K562 (cell line): ENCODE measurements at regions not wholly inside any gene's neighbourhood (a gene's known extent, or its start where the extent isn't known, plus 50 kb on each side); places are given as distances from the start of the nearest gene placed in this dataset.

Experiments used
- ATAC-seq: fragments of 200-7000 bp; cut with Tn5 transposase; 3 replicates; pipeline ENCODE4 v1.9.1; 2020; ENCODE audit warnings: moderate library complexity
- BruUV-seq: library from RNA; stranded (reverse); fragments of 400-500 nt; replicated peaks from 2 replicates; lab custom pipeline; 2021; lab: Mats Ljungman, UMichigan
- CTCF ChIA-PET: fragments of 300-600 bp; formaldehyde crosslinking; extraction: SDS; loops from one replicate; lab custom pipeline; 2021; ENCODE audit warnings: low intra/inter-chr PET ratio; lab: Yijun Ruan, JAX
- POLR2A ChIA-PET: fragments of 300-600, 350-650 bp; sonication (Branson Sonifier 250); formaldehyde crosslinking; extraction: SDS; loops from one replicate; lab custom pipeline; 2021; ENCODE audit warnings: antibody characterized with exemption, inconsistent platforms; lab: Yijun Ruan, JAX
- DNase-seq, 4 experiments: peaks; one replicate each; pipeline versions ENCODE4 v3.0.0 to v3.0.0-alpha.2; 2011 to 2018; ENCODE audit warnings: low spot score in 3 of 4, mixed read lengths in 3 of 4; ENCODE audit errors: extremely low read depth in 1 of 4
- FAIRE-seq: peaks from 2 replicates; lab custom pipeline; 2011; peaks lifted over from hg19 to GRCh38; lab: Jason Lieb, UNC
- H2AFZ ChIP-seq: 2 replicates; pipeline ENCODE4 v1.6.0; 2011; ENCODE audit warnings: low read depth, low read length, control low read depth, inconsistent platforms
- H3K27ac ChIP-seq: fragments of 200-600 bp; 3 replicates; pipeline ENCODE4 v1.8.0; 2011; ENCODE audit warnings: low read depth, mild to moderate bottlenecking, control low read depth, inconsistent platforms, low read length, moderate library complexity, mixed read lengths; ENCODE audit errors: extremely low read depth
- H3K27me3 ChIP-seq, 2 experiments: fragments of 300-600 bp in 1 of 2; 2 replicates in 1 of 2; 3 replicates in 1 of 2; pipeline versions ENCODE4 v1.6.0 to v1.8.0; 2011; ENCODE audit warnings: inconsistent platforms in 2 of 2, low read length in 2 of 2, mild to moderate bottlenecking in 1 of 2, mixed read lengths in 1 of 2, moderate library complexity in 1 of 2; ENCODE audit not compliant: control insufficient read depth in 2 of 2, insufficient read depth in 2 of 2
- H3K36me3 ChIP-seq: fragments of 300-600 bp; 3 replicates; pipeline ENCODE4 v1.8.0; 2011; ENCODE audit warnings: mild to moderate bottlenecking, low read length, inconsistent platforms; ENCODE audit not compliant: control insufficient read depth, insufficient read depth
- H3K4me1 ChIP-seq, 2 experiments: fragments of 200-600 bp in 1 of 2; replicated peaks in 1 of 2; 2 replicates in 1 of 2; 3 replicates in 1 of 2; pipeline versions ENCODE4 v1.5.1 to v1.8.0; 2011; ENCODE audit warnings: inconsistent platforms in 2 of 2, low read length in 2 of 2, mild to moderate bottlenecking in 1 of 2, mixed read lengths in 1 of 2, moderate library complexity in 1 of 2; ENCODE audit not compliant: control insufficient read depth in 2 of 2, insufficient read depth in 2 of 2
- H3K4me2 ChIP-seq: 2 replicates; pipeline ENCODE4 v1.6.1; 2011; ENCODE audit warnings: low read length, control low read depth, inconsistent platforms, mixed read lengths; ENCODE audit not compliant: insufficient read depth
- H3K4me3 ChIP-seq: fragments of 200-600 bp; sonication (generic), shearing (Covaris generic); 2 replicates; pipeline ENCODE4 v1.5.1; 2016; ENCODE audit warnings: control low read depth, inconsistent platforms
- H3K79me2 ChIP-seq: fragments of 200-600 bp; 3 replicates; pipeline ENCODE4 v1.8.0; 2011; ENCODE audit warnings: low read length, inconsistent platforms; ENCODE audit not compliant: control insufficient read depth, insufficient read depth
- H3K9ac ChIP-seq, 2 experiments: 2 replicates each; pipeline versions ENCODE4 v1.6.0 to v1.6.1; 2011; ENCODE audit warnings: low read depth in 2 of 2, low read length in 2 of 2, control low read depth in 1 of 2, inconsistent platforms in 1 of 2, mild to moderate bottlenecking in 1 of 2, mixed read lengths in 1 of 2; ENCODE audit not compliant: insufficient read depth in 1 of 2
- H3K9me1 ChIP-seq: one replicate; pipeline ENCODE4 v1.6.0; 2011; ENCODE audit warnings: inconsistent platforms, mild to moderate bottlenecking, low read length, moderate library complexity; ENCODE audit not compliant: control insufficient read depth, insufficient read depth
- H3K9me3 ChIP-seq: replicated peaks from 2 replicates; pipeline ENCODE4 v1.5.1; 2011; ENCODE audit warnings: low read depth, low read length, inconsistent platforms; ENCODE audit not compliant: control insufficient read depth, insufficient read depth
- H4K20me1 ChIP-seq: replicated peaks from 2 replicates; pipeline ENCODE4 v1.6.1; 2011; ENCODE audit warnings: low read length, inconsistent platforms, mixed read lengths; ENCODE audit not compliant: control insufficient read depth, insufficient read depth
- CCAR2 ChIP-seq: fragments of 200-400 bp; formaldehyde crosslinking; IDR thresholded peaks from 2 replicates; pipeline ENCODE4 v1.6.1; 2017; ENCODE audit warnings: mild to moderate bottlenecking, low read depth, low read length
- DDX20 ChIP-seq: fragments of 450-650 bp; IDR thresholded peaks from 2 replicates; pipeline ENCODE4 v1.6.1; 2016; ENCODE audit warnings: missing genetic modification characterization, low read depth, mild to moderate bottlenecking, missing compliant biosample characterization, moderate library complexity
- NFYB ChIP-seq: IDR thresholded peaks from 2 replicates; pipeline ENCODE4 v1.6.1; 2011; ENCODE audit warnings: mild to moderate bottlenecking, moderate library complexity; ENCODE audit not compliant: insufficient read length; ENCODE audit errors: extremely low read depth
- NR2C2 ChIP-seq, 2 experiments: fragments of 200-800 bp in 1 of 2; sonication (Bioruptor generic) in 1 of 2; sonication (generic) in 1 of 2; formaldehyde crosslinking in 1 of 2; IDR thresholded peaks; 2 replicates each; pipeline versions ENCODE4 v1.6.1 to v1.8.0; 2016 to 2022; ENCODE audit warnings: mild to moderate bottlenecking in 1 of 2, missing compliant biosample characterization in 1 of 2, missing genetic modification characterization in 1 of 2, missing genetic modification reagents in 1 of 2
- NRF1 ChIP-seq, 2 experiments: fragments of 450-650 bp; IDR thresholded peaks in 1 of 2; conservative IDR thresholded peaks in 1 of 2; 2 replicates each; pipeline ENCODE4 v1.6.1; 2014; ENCODE audit warnings: mild to moderate bottlenecking in 2 of 2
- RBM17 ChIP-seq: fragments of 200-400 bp; formaldehyde crosslinking; IDR thresholded peaks from 2 replicates; pipeline ENCODE4 v1.6.1; 2017; ENCODE audit warnings: low read depth, mild to moderate bottlenecking, low read length, borderline replicate concordance
- SIX5 ChIP-seq, 2 experiments: IDR thresholded peaks; 2 replicates each; pipeline ENCODE4 v1.6.1; 2011; ENCODE audit warnings: low read length in 2 of 2, borderline replicate concordance in 1 of 2, low read depth in 1 of 2, mild to moderate bottlenecking in 1 of 2, moderate library complexity in 1 of 2; ENCODE audit not compliant: insufficient read depth in 1 of 2
- ZBTB8A ChIP-seq: fragments of 450-650 bp; IDR thresholded peaks from 2 replicates; pipeline ENCODE4 v1.6.1; 2018; ENCODE audit warnings: mild to moderate bottlenecking, moderate library complexity; ENCODE audit not compliant: partially characterized antibody
- ZFP36 ChIP-seq: fragments of 150-350 bp; IDR thresholded peaks from 2 replicates; pipeline ENCODE4 v1.6.1; 2018; ENCODE audit warnings: low read length, low read depth; ENCODE audit not compliant: partially characterized antibody
- WGBS: fragments of 100-300 bp; shearing (Covaris generic); methylation state at CpG from one replicate; pipeline ENCODE4 v1.1.6; 2016; ENCODE audit warnings: low coverage, mixed read lengths; ENCODE audit not compliant: insufficient coverage; ENCODE audit errors: missing lambda C conversion rate; 5-methylcytosine and 5-hydroxymethylcytosine counted together
- in situ Hi-C: fragments of 300-500 bp; cut with MboI; formaldehyde crosslinking; loops from 4 replicates; pipeline ENCODE4 v1.15.0; 2018; ENCODE audit warnings: inconsistent platforms, mixed read lengths
- intact Hi-C: fragments of 100-400 bp; cut with micrococcal nuclease; formaldehyde crosslinking; loops from 2 replicates; pipeline ENCODE4 v1.14.2; 2022
- TF ChIP-seq, protein P1 (sequence below): sonication (generic); formaldehyde crosslinking; IDR thresholded peaks from 2 replicates; pipeline ENCODE4 v1.8.0; 2023; ENCODE audit warnings: mild to moderate bottlenecking, missing genetic modification reagents
- TF ChIP-seq, protein P2 (sequence below): fragments of 450-650 bp; IDR thresholded peaks from 2 replicates; pipeline ENCODE4 v1.6.1; 2017; ENCODE audit warnings: antibody characterized with exemption, mild to moderate bottlenecking

DNA sequence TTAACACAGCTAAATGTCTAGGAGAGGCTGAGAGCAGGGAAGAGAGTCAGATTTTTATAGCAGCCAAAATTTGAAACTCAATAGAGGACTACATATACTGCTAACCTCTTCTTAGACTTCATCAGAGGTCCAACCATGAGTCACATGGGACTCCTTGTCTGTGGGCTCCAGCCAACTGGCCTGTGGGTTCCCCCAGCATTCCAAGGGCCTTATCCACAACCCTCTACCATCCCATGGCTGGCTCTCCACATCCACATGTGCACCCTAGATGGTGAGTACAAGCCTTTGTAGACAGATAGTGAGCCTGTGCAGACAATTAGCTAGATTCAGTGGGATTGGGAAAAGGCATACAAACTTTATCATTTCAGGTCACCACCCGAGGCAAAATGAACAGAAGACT, 901.9 kb upstream of the ZEB2 start:
- no peak overlapping the region for H2AFZ ChIP-seq
- in situ Hi-C loops = no loop called here

More for the DNA sequence above, 901.9 kb upstream of the ZEB2 start:
- H3K36me3 ChIP-seq = no peaks in the 10 kb centered on the region
- CTCF ChIA-PET = no interaction called here
- no peaks in the 10 kb centered on the region for H3K79me2 ChIP-seq
- H3K9ac ChIP-seq = no peak overlapping the region
- ATAC-seq = no peak
- no peaks in the 10 kb centered on the region; a peak in 1 of 5 replicates for H3K4me1 ChIP-seq
- no peak for DNase-seq
- 36% methylated on average over 1 of the region's 1 CpG for WGBS
- H3K4me3 ChIP-seq = no peak overlapping the region
- H3K27ac ChIP-seq = no peak overlapping the region
- FAIRE-seq = no peak
- BruUV-seq = no TSS peak
- H3K9me1 ChIP-seq = no peaks in the 10 kb centered on the region
- no peak overlapping the region for H3K4me2 ChIP-seq
- POLR2A ChIA-PET = no interaction called here
- H3K9me3 ChIP-seq = peaks cover 2% of the 10 kb centered on the region; the same call in 1 of the 2 replicates
- H3K27me3 ChIP-seq = no peaks in the 10 kb centered on the region
- TF ChIP-seq, protein P1, sequence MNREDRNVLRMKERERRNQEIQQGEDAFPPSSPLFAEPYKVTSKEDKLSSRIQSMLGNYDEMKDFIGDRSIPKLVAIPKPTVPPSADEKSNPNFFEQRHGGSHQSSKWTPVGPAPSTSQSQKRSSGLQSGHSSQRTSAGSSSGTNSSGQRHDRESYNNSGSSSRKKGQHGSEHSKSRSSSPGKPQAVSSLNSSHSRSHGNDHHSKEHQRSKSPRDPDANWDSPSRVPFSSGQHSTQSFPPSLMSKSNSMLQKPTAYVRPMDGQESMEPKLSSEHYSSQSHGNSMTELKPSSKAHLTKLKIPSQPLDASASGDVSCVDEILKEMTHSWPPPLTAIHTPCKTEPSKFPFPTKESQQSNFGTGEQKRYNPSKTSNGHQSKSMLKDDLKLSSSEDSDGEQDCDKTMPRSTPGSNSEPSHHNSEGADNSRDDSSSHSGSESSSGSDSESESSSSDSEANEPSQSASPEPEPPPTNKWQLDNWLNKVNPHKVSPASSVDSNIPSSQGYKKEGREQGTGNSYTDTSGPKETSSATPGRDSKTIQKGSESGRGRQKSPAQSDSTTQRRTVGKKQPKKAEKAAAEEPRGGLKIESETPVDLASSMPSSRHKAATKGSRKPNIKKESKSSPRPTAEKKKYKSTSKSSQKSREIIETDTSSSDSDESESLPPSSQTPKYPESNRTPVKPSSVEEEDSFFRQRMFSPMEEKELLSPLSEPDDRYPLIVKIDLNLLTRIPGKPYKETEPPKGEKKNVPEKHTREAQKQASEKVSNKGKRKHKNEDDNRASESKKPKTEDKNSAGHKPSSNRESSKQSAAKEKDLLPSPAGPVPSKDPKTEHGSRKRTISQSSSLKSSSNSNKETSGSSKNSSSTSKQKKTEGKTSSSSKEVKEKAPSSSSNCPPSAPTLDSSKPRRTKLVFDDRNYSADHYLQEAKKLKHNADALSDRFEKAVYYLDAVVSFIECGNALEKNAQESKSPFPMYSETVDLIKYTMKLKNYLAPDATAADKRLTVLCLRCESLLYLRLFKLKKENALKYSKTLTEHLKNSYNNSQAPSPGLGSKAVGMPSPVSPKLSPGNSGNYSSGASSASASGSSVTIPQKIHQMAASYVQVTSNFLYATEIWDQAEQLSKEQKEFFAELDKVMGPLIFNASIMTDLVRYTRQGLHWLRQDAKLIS (CRISPR knock-in tag) = no peak
- TF ChIP-seq NFYB (no peak), CCAR2 (no peak), RBM17 (no peak), ZFP36 (no peak), NR2C2 (CRISPR knock-in tag; IDR thresholded peaks at IDR 0.05) (no peak), NR2C2 (tag; IDR thresholded peaks at IDR 0.05) (no peak), SIX5 (IDR thresholded peaks at IDR 0.05; ENCODE audit: borderline replicate concordance in 1 of 2, insufficient read depth in 1 of 2, low read depth in 1 of 2, low read length in 2 of 2) (no peak), ZBTB8A (no peak), DDX20 (tag) (no peak), NRF1 (conservative IDR thresholded peaks at IDR 0.05 in 1 of 2, IDR thresholded peaks at IDR 0.05 in 1 of 2) (no peak)
- TF ChIP-seq, protein P2, sequence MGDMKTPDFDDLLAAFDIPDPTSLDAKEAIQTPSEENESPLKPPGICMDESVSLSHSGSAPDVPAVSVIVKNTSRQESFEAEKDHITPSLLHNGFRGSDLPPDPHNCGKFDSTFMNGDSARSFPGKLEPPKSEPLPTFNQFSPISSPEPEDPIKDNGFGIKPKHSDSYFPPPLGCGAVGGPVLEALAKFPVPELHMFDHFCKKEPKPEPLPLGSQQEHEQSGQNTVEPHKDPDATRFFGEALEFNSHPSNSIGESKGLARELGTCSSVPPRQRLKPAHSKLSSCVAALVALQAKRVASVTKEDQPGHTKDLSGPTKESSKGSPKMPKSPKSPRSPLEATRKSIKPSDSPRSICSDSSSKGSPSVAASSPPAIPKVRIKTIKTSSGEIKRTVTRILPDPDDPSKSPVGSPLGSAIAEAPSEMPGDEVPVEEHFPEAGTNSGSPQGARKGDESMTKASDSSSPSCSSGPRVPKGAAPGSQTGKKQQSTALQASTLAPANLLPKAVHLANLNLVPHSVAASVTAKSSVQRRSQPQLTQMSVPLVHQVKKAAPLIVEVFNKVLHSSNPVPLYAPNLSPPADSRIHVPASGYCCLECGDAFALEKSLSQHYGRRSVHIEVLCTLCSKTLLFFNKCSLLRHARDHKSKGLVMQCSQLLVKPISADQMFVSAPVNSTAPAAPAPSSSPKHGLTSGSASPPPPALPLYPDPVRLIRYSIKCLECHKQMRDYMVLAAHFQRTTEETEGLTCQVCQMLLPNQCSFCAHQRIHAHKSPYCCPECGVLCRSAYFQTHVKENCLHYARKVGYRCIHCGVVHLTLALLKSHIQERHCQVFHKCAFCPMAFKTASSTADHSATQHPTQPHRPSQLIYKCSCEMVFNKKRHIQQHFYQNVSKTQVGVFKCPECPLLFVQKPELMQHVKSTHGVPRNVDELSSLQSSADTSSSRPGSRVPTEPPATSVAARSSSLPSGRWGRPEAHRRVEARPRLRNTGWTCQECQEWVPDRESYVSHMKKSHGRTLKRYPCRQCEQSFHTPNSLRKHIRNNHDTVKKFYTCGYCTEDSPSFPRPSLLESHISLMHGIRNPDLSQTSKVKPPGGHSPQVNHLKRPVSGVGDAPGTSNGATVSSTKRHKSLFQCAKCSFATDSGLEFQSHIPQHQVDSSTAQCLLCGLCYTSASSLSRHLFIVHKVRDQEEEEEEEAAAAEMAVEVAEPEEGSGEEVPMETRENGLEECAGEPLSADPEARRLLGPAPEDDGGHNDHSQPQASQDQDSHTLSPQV = no peak
- intact Hi-C loops = no loop called here
- H4K20me1 ChIP-seq = no peaks in the 10 kb centered on the region
